ENCODE measurements at regions not wholly inside any gene's neighbourhood (a gene's known extent, or its start where the extent isn't known, plus 50 kb on each side); places are given as distances from the start of the nearest gene placed in this dataset.

DNA sequence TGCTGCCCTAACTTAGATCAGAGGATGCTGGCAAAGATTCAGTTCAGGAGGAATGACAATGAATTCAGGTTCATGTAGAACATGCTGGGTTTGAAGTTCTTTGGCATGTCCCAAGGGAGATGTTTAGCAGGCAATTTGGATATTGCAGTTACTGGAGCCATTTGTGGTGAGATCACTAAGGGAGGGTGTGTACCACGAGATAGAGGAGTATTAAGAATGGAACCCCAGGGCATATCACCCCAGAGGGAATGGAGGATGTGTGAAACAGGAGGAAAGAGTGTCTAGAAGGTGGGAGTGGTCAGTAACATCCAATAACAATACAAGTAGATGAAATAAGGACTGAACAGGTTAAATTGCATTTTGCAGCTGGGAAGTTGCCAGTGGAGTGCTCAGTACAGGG, 87.1 kb downstream of the CCR1 start:
- no peaks in the 10 kb centered on the region for H3K36me3 ChIP-seq
- H3K9me3 ChIP-seq (ENCODE audit: low read depth) = no peaks in the 10 kb centered on the region
- H3K27ac ChIP-seq = no peak overlapping the region
- no peak for DNase-seq (ENCODE audit: low read depth in 1 of 2, low spot score in 1 of 2)
- TF ChIP-seq, protein P1, sequence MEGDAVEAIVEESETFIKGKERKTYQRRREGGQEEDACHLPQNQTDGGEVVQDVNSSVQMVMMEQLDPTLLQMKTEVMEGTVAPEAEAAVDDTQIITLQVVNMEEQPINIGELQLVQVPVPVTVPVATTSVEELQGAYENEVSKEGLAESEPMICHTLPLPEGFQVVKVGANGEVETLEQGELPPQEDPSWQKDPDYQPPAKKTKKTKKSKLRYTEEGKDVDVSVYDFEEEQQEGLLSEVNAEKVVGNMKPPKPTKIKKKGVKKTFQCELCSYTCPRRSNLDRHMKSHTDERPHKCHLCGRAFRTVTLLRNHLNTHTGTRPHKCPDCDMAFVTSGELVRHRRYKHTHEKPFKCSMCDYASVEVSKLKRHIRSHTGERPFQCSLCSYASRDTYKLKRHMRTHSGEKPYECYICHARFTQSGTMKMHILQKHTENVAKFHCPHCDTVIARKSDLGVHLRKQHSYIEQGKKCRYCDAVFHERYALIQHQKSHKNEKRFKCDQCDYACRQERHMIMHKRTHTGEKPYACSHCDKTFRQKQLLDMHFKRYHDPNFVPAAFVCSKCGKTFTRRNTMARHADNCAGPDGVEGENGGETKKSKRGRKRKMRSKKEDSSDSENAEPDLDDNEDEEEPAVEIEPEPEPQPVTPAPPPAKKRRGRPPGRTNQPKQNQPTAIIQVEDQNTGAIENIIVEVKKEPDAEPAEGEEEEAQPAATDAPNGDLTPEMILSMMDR (IDR thresholded peaks at IDR 0.05; ENCODE audit: low read depth, low read length) = no peak
- no peaks in the 10 kb centered on the region for H3K4me1 ChIP-seq (ENCODE audit: low read depth)
- H3K4me3 ChIP-seq = no peak overlapping the region
- H3K27me3 ChIP-seq = no peaks in the 10 kb centered on the region

DNA sequence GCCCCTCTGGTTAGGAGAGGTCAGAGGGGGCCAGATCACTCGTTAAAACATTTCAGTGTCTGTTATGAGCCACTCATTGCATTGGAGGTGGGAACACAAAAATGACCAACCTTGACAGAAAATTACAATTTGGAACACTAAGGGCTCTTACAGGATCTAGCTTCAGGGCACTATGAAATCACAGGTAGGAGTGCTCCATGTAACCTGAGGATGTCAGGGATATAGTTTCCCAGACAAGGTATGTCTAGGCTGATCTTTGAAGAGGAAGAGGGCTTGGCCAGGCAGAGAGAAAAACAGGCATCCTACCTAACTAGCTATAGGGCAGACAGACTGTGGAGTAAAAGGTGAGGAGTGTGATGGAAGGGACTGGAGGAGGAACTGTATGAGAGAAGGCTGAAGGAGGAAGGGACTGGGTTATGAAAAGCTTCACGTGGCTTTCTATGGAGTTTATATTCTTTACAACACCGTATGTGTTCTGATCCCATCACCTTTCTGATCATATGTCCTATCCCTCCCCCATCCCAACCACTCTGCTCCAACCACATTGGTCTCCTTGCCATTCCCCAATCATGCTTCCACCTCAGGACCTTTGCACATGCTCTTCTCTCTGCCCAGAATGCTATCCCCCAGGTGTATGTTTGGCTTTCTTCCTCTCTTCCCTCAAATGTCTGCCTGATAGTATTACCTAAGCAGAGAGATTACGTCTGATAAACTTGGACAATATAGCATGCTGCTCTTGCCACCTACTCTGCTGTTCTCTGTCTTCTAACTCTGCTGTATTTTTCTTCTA, 88.2 kb downstream of the CCR1 start:
- Histone ChIP-seq H3K4me3 (no peak overlapping the region), H3K27ac (no peak overlapping the region), H3K9me3 (ENCODE audit: low read depth) (no peaks in the 10 kb centered on the region), H3K27me3 (no peaks in the 10 kb centered on the region), H3K4me1 (ENCODE audit: low read depth) (no peaks in the 10 kb centered on the region), H3K36me3 (no peaks in the 10 kb centered on the region)
- DNase-seq (ENCODE audit: low read depth in 1 of 2, low spot score in 1 of 2) = no peak
- TF ChIP-seq, protein P1 (IDR thresholded peaks at IDR 0.05; ENCODE audit: low read depth, low read length) = no peak

DNA sequence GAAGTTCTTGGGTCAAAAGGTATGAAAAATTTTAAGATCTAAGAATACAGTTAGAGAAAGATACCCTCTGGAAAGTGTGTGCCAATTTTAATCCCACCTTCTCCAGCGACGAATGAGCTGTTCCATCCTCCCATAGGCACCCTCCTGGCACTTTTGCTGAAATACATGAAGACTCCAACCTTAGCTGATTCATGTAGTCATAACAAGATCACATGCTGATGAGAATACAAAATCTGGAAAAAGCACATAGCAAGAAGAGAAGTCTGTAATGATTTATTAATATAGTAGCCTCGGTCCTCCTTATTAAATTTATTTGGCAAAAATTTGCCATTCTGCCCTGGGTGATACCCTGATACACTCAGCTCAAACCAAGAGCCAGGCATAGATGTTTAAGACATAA, 88.9 kb downstream of the CCR1 start:
- no peak overlapping the region for H3K4me3 ChIP-seq
- DNase-seq (ENCODE audit: low read depth in 1 of 2, low spot score in 1 of 2) = no peak
- no peak overlapping the region for H3K27ac ChIP-seq
- H3K9me3 ChIP-seq (ENCODE audit: low read depth) = no peaks in the 10 kb centered on the region
- no peaks in the 10 kb centered on the region for H3K4me1 ChIP-seq (ENCODE audit: low read depth)
- H3K36me3 ChIP-seq = no peaks in the 10 kb centered on the region
- H3K27me3 ChIP-seq = no peaks in the 10 kb centered on the region
- TF ChIP-seq, protein P1 (IDR thresholded peaks at IDR 0.05; ENCODE audit: low read depth, low read length) = no peak

DNA sequence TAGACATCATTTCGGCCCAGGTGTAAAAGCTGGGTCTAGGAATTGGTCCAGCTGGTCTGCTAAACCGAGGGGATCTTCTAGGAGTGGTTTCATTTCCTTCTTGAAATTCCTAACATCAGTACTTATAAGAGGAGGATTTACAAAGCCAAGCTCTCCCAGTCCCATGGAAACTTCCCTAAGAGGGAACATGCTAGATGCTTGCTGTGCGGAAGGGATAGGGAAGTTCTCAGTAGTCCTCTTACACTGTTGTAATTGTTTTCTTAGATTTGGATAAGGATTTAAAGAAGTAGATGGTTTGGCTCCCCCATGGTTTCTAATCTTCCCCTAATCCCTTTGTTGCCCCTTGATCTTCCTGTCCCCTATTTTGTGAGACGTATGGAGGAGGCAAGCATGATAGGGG, 89.7 kb upstream of the XCR1 start:
- Histone ChIP-seq H3K27me3 (no peaks in the 10 kb centered on the region), H3K27ac (no peak overlapping the region), H3K9me3 (ENCODE audit: low read depth) (no peaks in the 10 kb centered on the region), H3K4me1 (ENCODE audit: low read depth) (no peaks in the 10 kb centered on the region), H3K36me3 (no peaks in the 10 kb centered on the region), H3K4me3 (no peak overlapping the region)
- TF ChIP-seq, protein P1 (IDR thresholded peaks at IDR 0.05; ENCODE audit: low read depth, low read length) = no peak
- DNase-seq (ENCODE audit: low read depth in 1 of 2, low spot score in 1 of 2) = no peak

DNA sequence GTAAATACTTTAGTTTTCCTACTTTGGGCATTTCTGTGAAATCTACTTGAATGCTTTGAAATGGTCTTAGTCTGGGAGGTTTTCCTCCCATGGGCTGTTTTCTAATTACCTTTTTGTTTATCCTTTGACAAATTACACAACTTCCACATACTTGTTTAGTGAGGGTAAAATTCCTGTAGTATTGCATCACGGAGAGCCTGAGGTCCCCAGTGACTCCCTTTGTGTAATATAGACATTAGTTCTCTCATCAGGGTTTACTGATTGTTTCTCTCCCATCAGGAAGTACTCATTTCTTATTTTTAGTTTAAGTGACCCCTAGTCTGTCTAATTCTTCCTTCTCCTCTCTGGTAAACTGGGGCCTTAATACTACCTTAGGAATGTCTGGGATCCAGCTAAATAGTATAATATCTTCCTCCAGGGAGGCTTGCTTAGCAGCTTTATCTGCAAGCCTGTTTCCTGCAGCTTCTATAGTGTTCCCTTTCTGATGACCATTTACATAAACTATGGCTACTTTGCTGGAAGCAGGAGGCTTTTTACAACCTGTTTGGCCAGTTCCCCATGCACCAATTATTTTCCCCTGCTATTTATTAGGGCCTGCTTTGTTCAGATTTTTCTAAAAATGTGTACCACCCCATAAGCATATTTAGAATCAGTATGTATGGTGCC, 87.2 kb upstream of the XCR1 start:
- TF ChIP-seq, protein P1 (IDR thresholded peaks at IDR 0.05; ENCODE audit: low read depth, low read length) = no peak
- Histone ChIP-seq H3K27ac (no peak overlapping the region), H3K36me3 (no peaks in the 10 kb centered on the region), H3K4me3 (no peak overlapping the region), H3K9me3 (ENCODE audit: low read depth) (no peaks in the 10 kb centered on the region), H3K4me1 (ENCODE audit: low read depth) (no peaks in the 10 kb centered on the region), H3K27me3 (no peaks in the 10 kb centered on the region)
- DNase-seq (ENCODE audit: low read depth in 1 of 2, low spot score in 1 of 2) = peak in 1 of 2 donors; percentile 82
